ENCODE measurements at regions not wholly inside any gene's neighbourhood (a gene's known extent, or its start where the extent isn't known, plus 50 kb on each side); places are given as distances from the start of the nearest gene placed in this dataset.

DNA sequence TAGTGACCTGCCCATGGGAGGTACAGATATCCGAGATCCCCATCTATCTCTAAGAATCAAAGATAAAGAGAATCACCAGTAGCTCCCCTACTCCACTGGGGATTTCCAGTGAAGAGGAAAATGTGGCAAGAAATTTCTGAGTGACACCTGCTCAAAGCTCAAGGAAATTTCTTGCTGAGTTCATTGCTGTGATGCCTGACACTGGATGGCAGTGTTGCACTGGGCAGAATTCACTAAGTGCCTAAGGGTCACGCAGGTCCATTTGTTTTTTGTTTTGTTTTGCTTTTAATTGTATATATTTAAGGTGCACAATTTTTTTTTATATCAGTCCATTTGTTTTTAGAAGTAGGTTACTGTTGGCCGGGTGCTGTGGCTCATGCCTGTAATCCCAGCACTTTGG lies 109.5 kb upstream of the KCNAB1 start:
- in situ Hi-C loops (cut with MboI), result no loop called here
- WGBS, 2 experiments (ENCODE audit: low coverage in 1 of 2, low lambda C conversion rate in 2 of 2, missing lambda C conversion rate in 2 of 2), result 28 to 32% methylated on average over 3 of the region's 3 CpGs

DNA sequence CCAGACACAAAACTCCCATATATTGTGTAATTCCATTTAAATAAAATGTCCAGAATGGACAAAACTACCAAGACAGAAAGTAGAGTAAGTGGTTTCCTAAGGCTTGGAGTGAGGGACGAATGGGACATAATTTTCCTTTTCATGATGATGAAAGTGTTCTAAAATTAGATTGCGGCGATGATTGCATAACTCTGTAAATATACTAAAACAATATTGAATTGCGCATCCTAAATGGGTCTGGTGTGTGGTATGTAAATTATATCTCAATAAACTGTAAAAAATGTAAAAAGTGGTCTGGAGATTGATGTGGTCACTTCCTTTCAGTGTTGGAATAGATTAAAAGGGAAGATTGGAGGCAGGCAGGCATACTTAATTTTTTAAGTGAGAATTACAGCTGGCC lies 105.9 kb upstream of the KCNAB1 start:
- no peaks in the 10 kb centered on the region for H3K79me2 ChIP-seq (ENCODE audit: insufficient read depth)
- no peaks in the 10 kb centered on the region for H3K27me3 ChIP-seq (replicated peaks; ENCODE audit: insufficient read depth)
- H3K36me3 ChIP-seq (ENCODE audit: low read depth), result no peaks in the 10 kb centered on the region
- no peaks in the 10 kb centered on the region for H3K9me3 ChIP-seq (ENCODE audit: low read depth)
- no peak overlapping the region for H3K4me2 ChIP-seq (ENCODE audit: unreplicated experiment)
- no peak overlapping the region for H3K4me3 ChIP-seq
- no peaks in the 10 kb centered on the region for H3F3A ChIP-seq (ENCODE audit: insufficient read depth)
- no peak overlapping the region for H2AFZ ChIP-seq
- no peak for DNase-seq
- no peak overlapping the region for H3K9ac ChIP-seq
- 53 to 57% methylated on average over 4 of the region's 4 CpGs for WGBS, 2 experiments (ENCODE audit: low coverage in 1 of 2, low lambda C conversion rate in 2 of 2, missing lambda C conversion rate in 2 of 2)
- no peaks in the 10 kb centered on the region for H3K4me1 ChIP-seq (ENCODE audit: insufficient read depth)
- H3K27ac ChIP-seq, result no peak overlapping the region
- in situ Hi-C loops (cut with MboI), result no loop called here
- H4K20me1 ChIP-seq (ENCODE audit: insufficient read depth), result no peaks in the 10 kb centered on the region
- TF ChIP-seq EZH2 (IDR thresholded peaks at IDR 0.05; ENCODE audit: insufficient read depth, poor library complexity, severe bottlenecking), result no peak
- TF ChIP-seq EZH2phosphoT487 (IDR thresholded peaks at IDR 0.05; ENCODE audit: insufficient read depth, low read depth), result no peak
- no peaks in the 10 kb centered on the region for H3K9me2 ChIP-seq (ENCODE audit: insufficient read depth)

More for the DNA sequence above, 109.5 kb upstream of the KCNAB1 start:
- Histone ChIP-seq H3F3A (ENCODE audit: insufficient read depth) (no peaks in the 10 kb centered on the region), H3K4me3 (no peak overlapping the region), H3K9ac (no peak overlapping the region), H3K79me2 (ENCODE audit: insufficient read depth) (no peaks in the 10 kb centered on the region), H2AFZ (no peak overlapping the region), H3K27me3 (replicated peaks; ENCODE audit: insufficient read depth) (no peaks in the 10 kb centered on the region), H3K4me1 (ENCODE audit: insufficient read depth) (no peaks in the 10 kb centered on the region), H3K9me3 (ENCODE audit: low read depth) (no peaks in the 10 kb centered on the region), H3K4me2 (ENCODE audit: unreplicated experiment) (no peak overlapping the region), H3K36me3 (ENCODE audit: low read depth) (no peaks in the 10 kb centered on the region), H3K9me2 (ENCODE audit: insufficient read depth) (no peaks in the 10 kb centered on the region), H3K27ac (no peak overlapping the region), H4K20me1 (ENCODE audit: insufficient read depth) (no peaks in the 10 kb centered on the region)
- no peak for TF ChIP-seq EZH2phosphoT487 (IDR thresholded peaks at IDR 0.05; ENCODE audit: insufficient read depth, low read depth)
- no peak for TF ChIP-seq EZH2 (IDR thresholded peaks at IDR 0.05; ENCODE audit: insufficient read depth, poor library complexity, severe bottlenecking)
- no peak for DNase-seq

DNA sequence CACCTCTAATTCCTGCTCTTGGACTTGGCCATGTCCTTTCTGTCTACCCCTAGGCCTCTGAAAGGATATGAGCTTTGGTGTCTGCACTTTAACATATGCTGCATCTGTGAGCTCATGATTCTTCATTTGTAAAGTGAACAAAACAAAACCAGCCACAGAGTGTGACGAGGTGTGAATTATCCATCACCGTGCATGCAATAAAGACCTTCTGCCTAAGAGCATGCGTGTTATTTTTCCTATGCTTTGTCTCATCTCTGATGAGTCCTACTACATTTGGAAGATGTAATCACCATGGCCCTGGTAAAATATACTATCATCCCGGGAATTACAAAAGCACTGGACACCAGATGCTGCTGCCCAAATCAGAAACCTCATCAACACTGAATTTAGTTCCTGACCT lies 103.5 kb upstream of the KCNAB1 start:
- Histone ChIP-seq H3K9ac (no peak overlapping the region), H3K27me3 (replicated peaks; ENCODE audit: insufficient read depth) (no peaks in the 10 kb centered on the region), H2AFZ (no peak overlapping the region), H4K20me1 (ENCODE audit: insufficient read depth) (no peaks in the 10 kb centered on the region), H3K4me3 (no peak overlapping the region), H3K4me2 (ENCODE audit: unreplicated experiment) (no peak overlapping the region), H3K4me1 (ENCODE audit: insufficient read depth) (no peaks in the 10 kb centered on the region), H3K9me3 (ENCODE audit: low read depth) (no peaks in the 10 kb centered on the region), H3K79me2 (ENCODE audit: insufficient read depth) (no peaks in the 10 kb centered on the region), H3K27ac (no peak overlapping the region), H3F3A (ENCODE audit: insufficient read depth) (no peaks in the 10 kb centered on the region), H3K9me2 (ENCODE audit: insufficient read depth) (no peaks in the 10 kb centered on the region), H3K36me3 (ENCODE audit: low read depth) (no peaks in the 10 kb centered on the region)
- 71 to 74% methylated on average over 4 of the region's 4 CpGs for WGBS, 2 experiments (ENCODE audit: low coverage in 1 of 2, low lambda C conversion rate in 2 of 2, missing lambda C conversion rate in 2 of 2)
- no peak for DNase-seq
- in situ Hi-C loops (cut with MboI), result no loop called here
- TF ChIP-seq EZH2phosphoT487 (IDR thresholded peaks at IDR 0.05; ENCODE audit: insufficient read depth, low read depth) (no peak), EZH2 (IDR thresholded peaks at IDR 0.05; ENCODE audit: insufficient read depth, poor library complexity, severe bottlenecking) (no peak)

DNA sequence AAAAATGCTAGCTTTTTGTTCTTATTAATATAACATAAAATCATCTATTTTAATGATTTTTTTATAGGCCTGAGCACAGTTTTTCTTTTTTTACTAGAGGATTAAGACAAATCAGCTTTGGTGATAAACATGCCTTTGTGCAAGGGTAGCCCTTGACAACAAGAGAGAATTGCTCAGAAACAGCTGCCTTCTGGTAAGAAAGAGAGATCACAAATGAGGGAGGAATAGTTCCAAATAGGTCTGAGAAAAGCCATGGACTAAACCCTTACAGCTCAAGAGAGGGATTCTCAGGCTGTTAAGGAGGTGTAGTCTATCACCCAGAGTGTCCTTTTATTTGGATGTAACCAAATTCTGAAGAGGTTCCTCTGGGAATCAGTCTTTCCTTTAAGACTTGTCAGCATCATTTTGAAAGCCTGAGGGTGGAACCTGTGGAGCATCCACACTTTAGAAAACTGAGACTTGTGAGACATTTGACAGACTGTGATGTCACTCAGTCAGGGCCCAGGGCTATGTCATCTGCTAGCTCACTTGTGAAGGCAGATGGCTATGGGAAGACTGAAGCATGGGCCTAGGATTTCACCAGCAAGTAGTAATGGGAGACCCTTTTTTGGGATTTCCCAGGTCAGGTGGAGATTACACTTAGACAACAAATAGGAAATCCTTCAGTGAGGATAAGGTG lies 102.9 kb upstream of the KCNAB1 start:
- in situ Hi-C loops (cut with MboI), result no loop called here
- no peaks in the 10 kb centered on the region for H3F3A ChIP-seq (ENCODE audit: insufficient read depth)
- TF ChIP-seq EZH2 (IDR thresholded peaks at IDR 0.05; ENCODE audit: insufficient read depth, poor library complexity, severe bottlenecking) (no peak), EZH2phosphoT487 (IDR thresholded peaks at IDR 0.05; ENCODE audit: insufficient read depth, low read depth) (no peak)
- H3K36me3 ChIP-seq (ENCODE audit: low read depth), result no peaks in the 10 kb centered on the region
- no peaks in the 10 kb centered on the region for H3K9me2 ChIP-seq (ENCODE audit: insufficient read depth)
- no peak overlapping the region for H3K9ac ChIP-seq
- no peak overlapping the region for H3K27ac ChIP-seq
- H3K79me2 ChIP-seq (ENCODE audit: insufficient read depth), result no peaks in the 10 kb centered on the region
- no peaks in the 10 kb centered on the region for H4K20me1 ChIP-seq (ENCODE audit: insufficient read depth)
- H3K4me3 ChIP-seq, result no peak overlapping the region
- no peaks in the 10 kb centered on the region for H3K27me3 ChIP-seq (replicated peaks; ENCODE audit: insufficient read depth)
- H3K9me3 ChIP-seq (ENCODE audit: low read depth), result no peaks in the 10 kb centered on the region
- no peak overlapping the region for H2AFZ ChIP-seq
- DNase-seq, result no peak
- H3K4me1 ChIP-seq (ENCODE audit: insufficient read depth), result no peaks in the 10 kb centered on the region
- no peak overlapping the region for H3K4me2 ChIP-seq (ENCODE audit: unreplicated experiment)

Measured in GM23248 (cell line).